ENCODE measurements at regions not wholly inside any gene's neighbourhood (a gene's known extent, or its start where the extent isn't known, plus 50 kb on each side); places are given as distances from the start of the nearest gene placed in this dataset.

- Mint-ChIP-seq H3K27me3 (peaks cover 6% of the 10 kb centered on the region), H3K4me3 (ENCODE audit: low read depth) (no peak overlapping the region), H3K27ac (no peak overlapping the region), H3K4me1 (ENCODE audit: low read depth) (no peaks in the 10 kb centered on the region), H3K9me3 (ENCODE audit: low read depth) (no peaks in the 10 kb centered on the region), H3K36me3 (ENCODE audit: insufficient read depth) (no peaks in the 10 kb centered on the region)
- TF ChIP-seq CTCF (IDR thresholded peaks at IDR 0.05; ENCODE audit: unreplicated experiment), result no peak
- no peak for DNase-seq (ENCODE audit: low spot score, unreplicated experiment)
These were observed 428.1 kb downstream of the ARHGEF28 start for GRCh38 chr5:74054139-74054538.

- no peak for TF ChIP-seq CTCF (IDR thresholded peaks at IDR 0.05; ENCODE audit: unreplicated experiment)
- H3K27ac Mint-ChIP-seq, result no peak overlapping the region
- no peaks in the 10 kb centered on the region for H3K36me3 Mint-ChIP-seq (ENCODE audit: insufficient read depth)
These were observed 426.6 kb downstream of the ARHGEF28 start for GRCh38 chr5:74052441-74053221.

GRCh38 chr5:74051076-74051475, 425.1 kb downstream of the ARHGEF28 start:
- no peak overlapping the region for H3K4me3 Mint-ChIP-seq (ENCODE audit: low read depth)
- no peak overlapping the region for H3K27ac Mint-ChIP-seq
- peaks cover 6% of the 10 kb centered on the region for H3K27me3 Mint-ChIP-seq
- no peak for TF ChIP-seq CTCF (IDR thresholded peaks at IDR 0.05; ENCODE audit: unreplicated experiment)
- no peaks in the 10 kb centered on the region for H3K4me1 Mint-ChIP-seq (ENCODE audit: low read depth)
- DNase-seq (ENCODE audit: low spot score, unreplicated experiment), result no peak
- H3K9me3 Mint-ChIP-seq (ENCODE audit: low read depth), result no peaks in the 10 kb centered on the region
- no peaks in the 10 kb centered on the region for H3K36me3 Mint-ChIP-seq (ENCODE audit: insufficient read depth)

More at GRCh38 chr5:74052441-74053221, 426.6 kb downstream of the ARHGEF28 start:
- no peaks in the 10 kb centered on the region for H3K9me3 Mint-ChIP-seq (ENCODE audit: low read depth)
- H3K4me3 Mint-ChIP-seq (ENCODE audit: low read depth), result no peak overlapping the region
- no peaks in the 10 kb centered on the region for H3K4me1 Mint-ChIP-seq (ENCODE audit: low read depth)
- peaks cover 6% of the 10 kb centered on the region for H3K27me3 Mint-ChIP-seq
- DNase-seq (ENCODE audit: low spot score, unreplicated experiment), result no peak

- TF ChIP-seq CTCF (IDR thresholded peaks at IDR 0.05; ENCODE audit: unreplicated experiment), result no peak
- Mint-ChIP-seq H3K4me3 (ENCODE audit: low read depth) (no peak overlapping the region), H3K4me1 (ENCODE audit: low read depth) (no peaks in the 10 kb centered on the region), H3K36me3 (ENCODE audit: insufficient read depth) (no peaks in the 10 kb centered on the region), H3K9me3 (ENCODE audit: low read depth) (no peaks in the 10 kb centered on the region), H3K27me3 (no peaks in the 10 kb centered on the region), H3K27ac (no peak overlapping the region)
- no peak for DNase-seq (ENCODE audit: low spot score, unreplicated experiment)
These were observed 418.9 kb downstream of the ARHGEF28 start for GRCh38 chr5:74044936-74045335.

- H3K27ac Mint-ChIP-seq, result no peak overlapping the region
These were observed 417.0 kb downstream of the ARHGEF28 start for GRCh38 chr5:74042959-74043358.

More at GRCh38 chr5:74042959-74043358, 417.0 kb downstream of the ARHGEF28 start:
- Mint-ChIP-seq H3K4me3 (ENCODE audit: low read depth) (no peak overlapping the region), H3K4me1 (ENCODE audit: low read depth) (no peaks in the 10 kb centered on the region), H3K27me3 (no peaks in the 10 kb centered on the region), H3K36me3 (ENCODE audit: insufficient read depth) (no peaks in the 10 kb centered on the region), H3K9me3 (ENCODE audit: low read depth) (no peaks in the 10 kb centered on the region)
- no peak for DNase-seq (ENCODE audit: low spot score, unreplicated experiment)
- TF ChIP-seq CTCF (IDR thresholded peaks at IDR 0.05; ENCODE audit: unreplicated experiment), result no peak
